HEK293 (cell line): ENCODE measurements at regions not wholly inside any gene's neighbourhood (a gene's known extent, or its start where the extent isn't known, plus 50 kb on each side); places are given as distances from the start of the nearest gene placed in this dataset.
A peak's percentile ranks its signal among the peaks of the same experiment; 100 is the strongest.

Experiments
- CTCF ChIA-PET: fragments of 350-600 bp; formaldehyde crosslinking; extraction: SDS; loops from one replicate; lab custom pipeline; 2021; ENCODE audit warnings: antibody characterized with exemption; lab: Yijun Ruan, JAX
- POLR2A ChIA-PET: fragments of 300-600 bp; formaldehyde crosslinking; extraction: SDS; loops from one replicate; lab custom pipeline; 2020; ENCODE audit warnings: antibody characterized with exemption, inconsistent platforms; lab: Yijun Ruan, JAX
- H3K27ac ChIP-seq: fragments of 200-500 bp; sonication (Bioruptor generic); 2 replicates; pipeline ENCODE4 v1.5.1; 2014; ENCODE audit warnings: low read depth, low read length, control low read depth, inconsistent platforms; ENCODE audit errors: extremely low read depth
- H3K36me3 ChIP-seq, 2 experiments: fragments of 200-500 bp in 1 of 2; sonication (Bioruptor generic) in 1 of 2; 1 replicate in 1 of 2; 2 replicates in 1 of 2; pipeline ENCODE4 v1.5.1; 2014 to 2017; ENCODE audit warnings: inconsistent platforms in 2 of 2, low read length in 2 of 2; ENCODE audit not compliant: control insufficient read depth in 2 of 2, insufficient read depth in 1 of 2
- H3K4me1 ChIP-seq: fragments of 200-500 bp; sonication (Bioruptor generic); 2 replicates; pipeline ENCODE4 v1.5.1; 2014; ENCODE audit warnings: mild to moderate bottlenecking, low read length, inconsistent platforms; ENCODE audit not compliant: control insufficient read depth, insufficient read depth
- H3K4me3 ChIP-seq: 2 replicates; pipeline ENCODE4 v1.5.1; 2011; ENCODE audit warnings: low read depth, mild to moderate bottlenecking, control low read depth, low read length, moderate library complexity
- H3K9me3 ChIP-seq: fragments of 200-500 bp; sonication (Bioruptor generic); 2 replicates; pipeline ENCODE4 v1.5.1; 2014; ENCODE audit warnings: low read depth, low read length, inconsistent platforms; ENCODE audit not compliant: control insufficient read depth, insufficient read depth
- BCL11B ChIP-seq: fragments of 450-650 bp; formaldehyde crosslinking; IDR thresholded peaks from 2 replicates; pipeline ENCODE4 v1.5.1; 2016; ENCODE audit warnings: low read depth, missing biosample characterization, missing genetic modification characterization
- ELK4 ChIP-seq: IDR thresholded peaks from 2 replicates; pipeline ENCODE4 v1.6.1; 2011; ENCODE audit warnings: mild to moderate bottlenecking, low read depth, low read length, borderline replicate concordance
- OSR2 ChIP-seq: fragments of 450-650 bp; formaldehyde crosslinking; IDR thresholded peaks from 2 replicates; pipeline ENCODE4 v1.5.1; 2016; ENCODE audit warnings: missing biosample characterization, missing genetic modification characterization
- SCRT2 ChIP-seq: fragments of 450-650 bp; formaldehyde crosslinking; IDR thresholded peaks from 2 replicates; pipeline ENCODE4 v1.5.1; 2016; ENCODE audit warnings: missing biosample characterization, missing genetic modification characterization
- ZBTB20 ChIP-seq: fragments of 450-650 bp; formaldehyde crosslinking; IDR thresholded peaks from 2 replicates; pipeline ENCODE4 v1.5.1; 2016; ENCODE audit warnings: missing biosample characterization, missing genetic modification characterization
- ZNF280D ChIP-seq: fragments of 450-650 bp; formaldehyde crosslinking; IDR thresholded peaks from 2 replicates; pipeline ENCODE4 v1.5.1; 2016; ENCODE audit warnings: missing biosample characterization, missing genetic modification characterization
- ZNF335 ChIP-seq: fragments of 450-650 bp; formaldehyde crosslinking; conservative IDR thresholded peaks from 2 replicates; pipeline ENCODE4 v1.5.1; 2016; ENCODE audit warnings: missing biosample characterization, missing genetic modification characterization
- ZNF423 ChIP-seq: fragments of 450-650 bp; formaldehyde crosslinking; IDR thresholded peaks from 2 replicates; pipeline ENCODE4 v1.5.1; 2016; ENCODE audit warnings: missing biosample characterization, missing genetic modification characterization
- ZNF426 ChIP-seq: fragments of 450-650 bp; formaldehyde crosslinking; IDR thresholded peaks from 2 replicates; pipeline ENCODE4 v1.5.1; 2017; ENCODE audit warnings: missing biosample characterization, missing genetic modification characterization, mild to moderate bottlenecking, inconsistent platforms, moderate library complexity
- ZNF473 ChIP-seq: fragments of 450-650 bp; formaldehyde crosslinking; IDR thresholded peaks from 2 replicates; pipeline ENCODE4 v1.5.1; 2017; ENCODE audit warnings: missing biosample characterization, missing genetic modification characterization
- ZNF555 ChIP-seq: fragments of 450-650 bp; formaldehyde crosslinking; conservative IDR thresholded peaks from 2 replicates; pipeline ENCODE4 v1.5.1; 2017; ENCODE audit warnings: missing biosample characterization, mild to moderate bottlenecking, missing genetic modification characterization, inconsistent platforms
- ZNF610 ChIP-seq: fragments of 450-650 bp; formaldehyde crosslinking; IDR thresholded peaks from 2 replicates; pipeline ENCODE4 v1.5.1; 2016; ENCODE audit warnings: missing biosample characterization, missing genetic modification characterization, borderline replicate concordance
- ZNF776 ChIP-seq: fragments of 450-650 bp; formaldehyde crosslinking; IDR thresholded peaks from 2 replicates; pipeline ENCODE4 v1.5.0; 2017; ENCODE audit warnings: missing biosample characterization, missing genetic modification characterization, borderline replicate concordance
- ZSCAN4 ChIP-seq: fragments of 450-650 bp; formaldehyde crosslinking; IDR thresholded peaks from 2 replicates; pipeline ENCODE4 v1.5.1; 2017; ENCODE audit warnings: missing biosample characterization, missing genetic modification characterization

GRCh38 chr10:120741396-120741795 is 109.8 kb upstream of the WDR11 start (continued):
- TF ChIP-seq ZNF280D (tag by site-specific recombination) (no peak), OSR2 (tag by site-specific recombination) (peak; percentile 78), ZBTB20 (tag by site-specific recombination) (peak; percentile 30; the same call in 1 of the 2 replicates)

- POLR2A ChIA-PET = no interaction called here
- H3K27ac ChIP-seq = no peak overlapping the region
- no peaks in the 10 kb centered on the region for H3K9me3 ChIP-seq
- no peak overlapping the region for H3K4me3 ChIP-seq
- CTCF ChIA-PET = no interaction called here
- no peaks in the 10 kb centered on the region for H3K36me3 ChIP-seq
- H3K4me1 ChIP-seq = no peaks in the 10 kb centered on the region
- TF ChIP-seq ZNF555 (tag by site-specific recombination) (no peak), ZNF473 (tag by site-specific recombination) (no peak), ZNF776 (tag by site-specific recombination) (no peak), ZNF426 (tag by site-specific recombination) (no peak), ZNF610 (tag by site-specific recombination) (peak; percentile 97)
These were observed 108.8 kb upstream of the WDR11 start for GRCh38 chr10:120742373-120742772.

GRCh38 chr10:120744040-120744439 is 107.1 kb upstream of the WDR11 start:
- Histone ChIP-seq H3K4me3 (no peak overlapping the region), H3K27ac (no peak overlapping the region), H3K36me3 (no peaks in the 10 kb centered on the region), H3K9me3 (no peaks in the 10 kb centered on the region), H3K4me1 (no peaks in the 10 kb centered on the region)
- TF ChIP-seq ZNF423 (no peak), ELK4 (no peak), ZSCAN4 (tag by site-specific recombination) (no peak), ZNF335 (tag by site-specific recombination) (no peak), SCRT2 (tag by site-specific recombination) (no peak), BCL11B (tag by site-specific recombination) (no peak)
- ChIA-PET CTCF (interaction anchor here (0.7 to 1.5 kb wide), 3 partner anchors 9 to 488 kb away, joined by 3 to 4 read pairs (median 3); no protein-coding TSS in a partner anchor), POLR2A (no interaction called here)
